Fibroblast of the aortic adventitia (primary cell): ENCODE measurements at regions not wholly inside any gene's neighbourhood (a gene's known extent, or its start where the extent isn't known, plus 50 kb on each side); places are given as distances from the start of the nearest gene placed in this dataset.

Experiments
- DNase-seq: peaks from one replicate; pipeline ENCODE4 v3.0.0-alpha.2; 2010; ENCODE audit warnings: low read depth
- H3K4me3 ChIP-seq: 2 replicates; pipeline ENCODE4 v1.5.1; 2011; ENCODE audit warnings: low read depth, mild to moderate bottlenecking, control low read depth, low read length, moderate library complexity
- TF ChIP-seq, protein P1 (sequence below): IDR thresholded peaks from 2 replicates; pipeline ENCODE4 v1.5.1; 2011; ENCODE audit warnings: mild to moderate bottlenecking, low read length, control low read depth, inconsistent platforms; ENCODE audit not compliant: insufficient read depth

DNA sequence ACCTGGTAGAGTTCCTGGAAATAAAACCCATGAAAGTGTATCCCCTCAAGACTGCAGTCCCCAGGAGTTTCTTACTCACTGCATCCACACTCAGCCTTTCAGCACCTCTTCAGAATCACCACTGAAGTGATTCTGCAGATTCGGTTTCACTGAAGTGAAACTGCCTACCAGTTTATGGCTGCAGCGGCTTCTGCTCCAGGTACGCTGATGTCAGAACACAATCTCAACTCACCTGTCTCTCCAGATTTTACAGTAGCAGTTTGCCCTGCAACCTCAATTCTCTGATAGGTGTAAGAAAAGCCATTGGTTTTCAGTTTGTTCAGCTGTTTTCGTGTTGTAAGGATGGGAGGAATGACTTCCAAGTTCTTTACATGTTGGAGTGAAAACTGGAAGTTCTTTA lies 124.8 kb downstream of the TSN start:
- H3K4me3 ChIP-seq: no peak overlapping the region
- DNase-seq: no peak
- TF ChIP-seq, protein P1, sequence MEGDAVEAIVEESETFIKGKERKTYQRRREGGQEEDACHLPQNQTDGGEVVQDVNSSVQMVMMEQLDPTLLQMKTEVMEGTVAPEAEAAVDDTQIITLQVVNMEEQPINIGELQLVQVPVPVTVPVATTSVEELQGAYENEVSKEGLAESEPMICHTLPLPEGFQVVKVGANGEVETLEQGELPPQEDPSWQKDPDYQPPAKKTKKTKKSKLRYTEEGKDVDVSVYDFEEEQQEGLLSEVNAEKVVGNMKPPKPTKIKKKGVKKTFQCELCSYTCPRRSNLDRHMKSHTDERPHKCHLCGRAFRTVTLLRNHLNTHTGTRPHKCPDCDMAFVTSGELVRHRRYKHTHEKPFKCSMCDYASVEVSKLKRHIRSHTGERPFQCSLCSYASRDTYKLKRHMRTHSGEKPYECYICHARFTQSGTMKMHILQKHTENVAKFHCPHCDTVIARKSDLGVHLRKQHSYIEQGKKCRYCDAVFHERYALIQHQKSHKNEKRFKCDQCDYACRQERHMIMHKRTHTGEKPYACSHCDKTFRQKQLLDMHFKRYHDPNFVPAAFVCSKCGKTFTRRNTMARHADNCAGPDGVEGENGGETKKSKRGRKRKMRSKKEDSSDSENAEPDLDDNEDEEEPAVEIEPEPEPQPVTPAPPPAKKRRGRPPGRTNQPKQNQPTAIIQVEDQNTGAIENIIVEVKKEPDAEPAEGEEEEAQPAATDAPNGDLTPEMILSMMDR: no peak

DNA sequence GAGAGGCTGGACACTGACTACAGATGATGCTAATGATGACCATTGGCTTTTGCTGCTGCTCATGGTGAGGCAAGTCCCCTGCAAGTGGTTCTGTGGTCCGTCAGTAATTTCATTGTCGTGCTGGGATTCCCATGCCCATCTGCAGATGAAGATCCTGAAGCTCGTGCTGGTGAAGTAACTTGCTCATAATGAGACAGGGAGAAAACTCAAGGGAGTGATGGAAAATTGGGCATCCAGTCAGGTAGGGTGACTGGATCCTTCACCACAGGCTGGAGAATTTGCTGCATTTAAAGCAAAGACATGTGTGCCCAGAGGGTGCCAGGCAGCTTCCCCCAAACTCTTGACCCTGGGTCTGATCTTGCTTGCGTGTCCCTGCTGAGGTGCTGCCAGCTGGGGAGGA lies 125.6 kb downstream of the TSN start:
- TF ChIP-seq, protein P1: no peak
- H3K4me3 ChIP-seq: no peak overlapping the region
- DNase-seq: no peak

GRCh38 chr2:121881950-121882349 lies 126.5 kb downstream of the TSN start:
- no peak for DNase-seq
- no peak overlapping the region for H3K4me3 ChIP-seq
- TF ChIP-seq, protein P1: no peak

- H3K4me3 ChIP-seq: no peak overlapping the region
- TF ChIP-seq, protein P1: no peak
- no peak for DNase-seq
These were observed 128.6 kb downstream of the TSN start for GRCh38 chr2:121884078-121884477.

- H3K4me3 ChIP-seq: no peak overlapping the region
- TF ChIP-seq, protein P1: no peak
- DNase-seq: no peak
These were observed 129.1 kb downstream of the TSN start for GRCh38 chr2:121884511-121884921.

- TF ChIP-seq, protein P1: no peak
- no peak for DNase-seq
- H3K4me3 ChIP-seq: no peak overlapping the region
These were observed 130.6 kb downstream of the TSN start for GRCh38 chr2:121886059-121886458.

- no peak overlapping the region for H3K4me3 ChIP-seq
- DNase-seq: no peak
- TF ChIP-seq, protein P1: no peak
These were observed 132.2 kb downstream of the TSN start for GRCh38 chr2:121887513-121888188.
